ENCODE measurements at regions not wholly inside any gene's neighbourhood (a gene's known extent, or its start where the extent isn't known, plus 50 kb on each side); places are given as distances from the start of the nearest gene placed in this dataset.
A peak's percentile ranks its signal among the peaks of the same experiment; 100 is the strongest.

GRCh38 chr12:43169115-43169681 is 382.8 kb downstream of the ADAMTS20 start:
- no peak for DNase-seq

DNA sequence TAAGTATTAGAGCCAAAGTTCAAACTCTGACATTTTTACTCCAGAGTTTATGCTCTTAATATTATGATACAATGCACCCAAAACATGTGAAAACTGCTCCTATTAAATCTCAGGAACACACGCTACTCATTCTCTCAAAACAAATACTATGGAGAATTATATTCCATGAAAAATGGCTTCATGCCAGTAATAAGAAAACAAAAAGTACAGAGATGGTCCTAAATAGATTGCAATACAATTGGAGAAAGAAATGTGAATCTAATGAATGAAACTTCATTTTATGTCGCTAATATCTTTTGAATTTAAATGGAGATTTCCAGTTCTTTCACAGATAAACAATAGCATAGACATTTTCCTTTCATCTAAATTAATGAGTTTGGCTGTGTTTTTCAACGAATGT is 384.3 kb downstream of the ADAMTS20 start:
- DNase-seq: no peak

DNA sequence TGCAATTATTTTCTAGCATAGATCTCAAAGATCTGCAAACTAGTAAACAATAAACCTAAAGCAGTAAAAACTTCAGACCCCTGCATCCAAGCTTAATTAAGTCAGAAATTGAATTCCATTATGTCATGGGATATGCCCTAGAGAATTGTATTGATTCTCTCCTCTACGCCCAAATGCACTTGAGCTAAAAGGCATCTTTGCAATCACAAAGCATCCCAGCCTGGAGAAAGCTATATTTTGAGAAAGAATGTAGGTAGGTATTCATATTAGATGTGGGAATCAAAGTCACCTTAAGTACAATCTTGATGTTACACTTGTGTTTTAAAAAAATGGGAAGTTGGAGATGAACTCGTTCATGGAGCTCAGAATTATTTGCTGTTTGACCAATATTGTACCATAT is 386.7 kb downstream of the ADAMTS20 start:
- no peak for DNase-seq

DNA sequence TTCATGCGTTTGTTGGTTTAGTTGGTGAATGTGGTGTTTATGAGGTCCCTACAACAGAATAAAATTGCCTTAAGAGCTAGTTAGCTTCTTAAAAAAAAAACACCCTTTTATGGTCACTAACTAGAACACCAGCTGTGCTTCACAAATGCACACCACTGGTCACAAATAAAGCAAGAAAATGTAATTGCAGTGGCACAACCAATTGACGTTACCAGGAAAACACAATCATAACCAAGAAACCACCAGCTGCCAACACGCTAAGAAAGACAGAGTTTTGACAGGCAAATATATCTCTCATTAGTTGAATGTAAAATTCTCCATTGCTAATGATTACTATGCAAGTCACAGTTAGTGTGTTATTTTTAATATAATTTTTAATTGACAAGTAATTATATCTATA is 389.9 kb downstream of the ADAMTS20 start:
- peak; percentile 12 to 79 for DNase-seq

- no peak for DNase-seq
Measured at GRCh38 chr12:43159506-43159905, 392.5 kb downstream of the ADAMTS20 start.

DNA sequence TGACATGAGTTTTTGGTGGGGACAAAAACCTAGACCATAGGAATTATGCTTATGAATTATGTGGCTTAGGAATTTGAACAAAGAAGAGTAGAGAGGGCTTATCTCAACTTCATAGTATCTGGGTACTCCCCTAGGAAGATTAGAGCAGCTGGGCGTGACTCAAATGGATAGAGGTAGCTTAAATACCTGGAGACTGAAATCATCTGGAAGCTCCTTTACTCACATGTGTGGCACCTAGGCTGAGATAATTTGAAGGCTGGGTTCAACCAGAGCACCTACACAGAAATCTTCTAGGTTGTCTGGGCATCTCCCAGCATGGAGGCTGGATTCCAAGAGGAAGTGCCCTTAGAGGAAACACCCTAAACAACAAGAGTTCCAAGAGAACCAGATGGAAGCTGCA is 393.9 kb downstream of the ADAMTS20 start:
- no peak for DNase-seq

- DNase-seq: no peak
Measured at GRCh38 chr12:43155376-43155775, 396.6 kb downstream of the ADAMTS20 start.

DNA sequence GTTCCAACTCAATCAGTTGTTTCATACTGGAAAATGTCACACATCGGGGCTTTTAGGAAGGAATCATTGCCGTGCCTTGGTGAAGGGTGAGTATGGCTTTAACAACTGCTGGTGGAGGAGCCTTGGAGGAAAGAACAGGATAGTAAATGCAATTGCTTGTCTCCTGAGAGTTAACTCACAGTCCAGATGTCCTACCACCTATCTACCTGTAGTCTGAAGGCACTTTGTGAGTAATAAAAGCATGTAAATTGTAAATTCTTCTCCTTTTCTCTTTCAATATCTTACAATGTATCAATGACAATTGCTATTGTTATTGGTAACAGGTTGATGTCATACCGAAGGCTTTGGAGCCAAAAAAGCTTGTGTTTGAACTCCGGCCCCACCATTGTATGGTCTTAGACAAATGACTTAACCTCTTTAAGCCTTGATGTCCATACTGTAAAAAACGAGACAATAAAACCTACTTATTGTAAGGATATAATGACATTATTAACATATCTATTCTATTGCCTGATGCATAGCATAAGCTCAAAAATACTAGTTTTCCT is 397.4 kb downstream of the ADAMTS20 start:
- no peak for DNase-seq

- no peak for DNase-seq
Measured at GRCh38 chr12:43151441-43151981, 400.5 kb downstream of the ADAMTS20 start.

GRCh38 chr12:43148691-43149090 is 403.3 kb downstream of the ADAMTS20 start:
- no peak for DNase-seq

- no peak for DNase-seq
Measured at GRCh38 chr12:43147878-43148277, 404.1 kb downstream of the ADAMTS20 start.

GRCh38 chr12:43145481-43145880 is 406.5 kb downstream of the ADAMTS20 start:
- no peak for DNase-seq

DNA sequence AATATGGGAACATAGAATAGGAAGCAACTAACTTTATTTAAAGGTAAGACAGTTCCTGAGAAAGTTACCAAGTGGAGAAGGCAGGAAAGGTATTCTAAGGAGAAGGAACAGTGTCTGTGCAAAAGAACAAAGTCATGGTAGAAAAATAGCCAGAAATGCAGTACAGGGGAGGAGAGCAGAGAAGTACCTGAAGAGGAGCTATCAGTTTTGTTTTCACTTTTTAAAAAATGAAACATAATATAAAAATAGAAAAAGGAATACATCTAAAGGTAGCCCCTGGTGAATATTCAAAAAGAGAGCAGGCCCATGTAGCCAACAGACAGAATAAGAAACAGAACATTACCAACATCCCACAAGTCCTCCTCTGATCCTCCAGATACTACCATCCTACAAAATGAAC is 408.7 kb downstream of the ADAMTS20 start:
- no peak for DNase-seq

- DNase-seq: no peak
Measured at GRCh38 chr12:43132291-43132690, 419.7 kb downstream of the ADAMTS20 start.

DNA sequence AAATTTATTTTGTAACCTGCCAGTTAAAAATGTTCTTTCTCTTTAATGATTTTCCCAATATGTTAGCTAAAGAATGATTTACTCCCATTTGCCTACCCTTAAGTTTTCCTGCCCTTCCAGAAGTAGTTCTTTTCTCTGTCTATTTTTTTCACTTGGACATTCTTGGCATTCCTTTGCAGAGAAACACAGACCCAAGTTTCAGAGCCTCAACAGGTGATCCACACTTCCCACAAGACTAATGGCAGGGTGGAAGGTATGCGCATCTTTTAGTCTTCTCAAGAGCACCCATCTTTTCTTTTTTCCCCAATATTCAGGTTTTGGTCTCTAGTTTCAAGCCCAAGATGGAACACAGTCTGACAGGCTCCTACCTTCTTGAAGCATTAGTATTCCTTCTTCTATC is 420.7 kb downstream of the ADAMTS20 start:
- no peak for DNase-seq

DNA sequence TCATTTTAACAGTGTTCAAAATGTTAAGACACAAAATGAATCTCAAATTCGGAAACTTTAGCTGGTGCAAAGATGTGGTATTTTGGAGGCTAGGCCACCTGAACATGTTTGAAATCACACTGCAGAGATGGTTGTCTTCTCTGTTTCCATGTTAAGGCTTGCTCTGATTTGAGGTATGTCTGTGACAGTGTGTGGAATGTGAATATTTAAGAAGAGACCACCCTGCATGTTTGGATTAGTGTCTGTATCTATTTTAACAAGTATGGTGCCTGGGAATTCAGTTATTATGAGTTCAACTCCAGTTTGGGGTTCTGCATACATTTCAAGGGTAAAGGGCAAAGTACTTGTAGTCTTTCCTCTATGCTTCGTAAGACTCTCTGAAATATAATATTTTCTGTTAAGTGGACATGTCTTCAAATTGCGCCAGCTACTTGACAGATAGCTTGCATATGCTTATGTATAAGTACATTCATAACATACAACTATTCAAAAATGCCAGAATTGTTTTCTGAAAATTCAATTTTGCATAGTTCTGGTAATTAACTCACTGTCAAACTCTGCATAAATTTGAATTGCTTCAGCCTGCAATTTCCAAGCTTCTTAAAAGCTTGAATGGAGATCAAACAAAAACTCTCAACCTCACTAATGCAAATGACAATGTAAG is 424.0 kb downstream of the ADAMTS20 start:
- DNase-seq: no peak

DNA sequence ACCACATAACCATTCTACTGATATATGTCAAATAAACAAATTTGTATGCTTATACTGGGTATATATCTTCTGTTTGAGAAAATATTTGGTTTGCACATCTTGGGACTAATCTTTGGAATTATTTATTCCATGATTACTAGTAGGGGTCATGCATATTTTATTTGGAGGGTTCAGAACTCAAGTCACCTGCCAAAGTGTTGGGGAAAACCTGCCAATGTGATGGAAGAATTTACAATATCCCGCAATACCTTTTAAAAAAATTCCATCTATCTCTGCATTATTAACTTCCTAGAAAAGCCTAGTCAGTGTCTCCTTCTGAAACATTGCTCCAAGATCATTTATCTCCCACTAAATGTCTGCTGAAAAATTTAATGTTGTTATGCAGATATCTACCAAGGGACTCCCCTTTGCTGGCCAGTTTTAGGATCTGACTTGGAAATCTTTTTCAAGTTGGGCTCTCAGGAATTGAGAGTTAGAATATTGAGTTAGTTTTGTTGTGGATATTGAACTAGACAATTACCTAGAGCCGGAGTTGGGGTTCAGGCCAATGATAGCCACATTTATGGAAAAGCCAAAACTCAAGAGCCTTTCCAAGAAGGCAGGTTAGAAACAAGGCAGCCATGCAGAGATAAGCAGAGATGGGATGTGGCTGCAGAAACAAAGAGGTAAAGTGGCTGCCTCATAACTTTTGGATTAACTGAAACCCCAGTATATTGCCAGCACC is 425.2 kb downstream of the ADAMTS20 start:
- no peak for DNase-seq

GRCh38 chr12:43123461-43123860 is 428.5 kb downstream of the ADAMTS20 start:
- no peak for DNase-seq

DNA sequence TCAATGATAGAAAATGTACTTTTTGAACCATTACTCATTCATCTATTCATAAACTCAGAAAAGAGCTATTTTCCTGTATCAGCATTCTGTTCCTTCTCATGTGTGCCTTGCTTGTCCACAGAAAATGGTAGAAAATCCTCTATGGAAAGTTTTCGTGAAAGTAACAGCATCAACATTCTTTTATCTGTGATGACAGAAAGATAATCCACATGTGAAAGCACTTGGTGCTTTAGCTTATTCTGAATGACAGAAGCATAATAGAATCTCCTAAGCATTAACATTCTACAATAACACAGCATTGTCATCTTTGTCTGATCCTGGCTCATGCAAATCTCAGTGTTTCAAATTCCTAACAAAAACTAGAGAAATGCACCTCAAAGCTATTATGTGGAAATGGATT is 431.9 kb downstream of the ADAMTS20 start:
- DNase-seq: no peak

DNA sequence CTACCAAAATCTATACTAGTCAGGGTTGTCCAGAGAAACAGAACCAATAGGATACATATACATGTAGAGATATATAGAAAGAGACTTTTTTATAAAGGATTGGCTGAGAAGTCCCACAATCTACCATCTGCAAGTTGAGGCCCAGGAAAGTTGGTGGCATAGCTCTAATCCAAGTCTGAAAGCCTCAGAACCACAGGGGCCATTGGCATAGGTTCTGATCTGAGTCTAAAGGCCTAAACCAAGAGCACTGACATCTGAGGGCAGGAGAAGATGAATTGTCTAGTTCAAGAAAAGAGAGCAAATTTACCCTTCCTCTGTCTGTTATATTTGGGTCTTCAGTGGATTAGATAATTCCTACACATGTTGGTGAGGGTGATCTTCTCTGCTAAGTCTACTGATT is 433.1 kb downstream of the ADAMTS20 start:
- no peak for DNase-seq

DNA sequence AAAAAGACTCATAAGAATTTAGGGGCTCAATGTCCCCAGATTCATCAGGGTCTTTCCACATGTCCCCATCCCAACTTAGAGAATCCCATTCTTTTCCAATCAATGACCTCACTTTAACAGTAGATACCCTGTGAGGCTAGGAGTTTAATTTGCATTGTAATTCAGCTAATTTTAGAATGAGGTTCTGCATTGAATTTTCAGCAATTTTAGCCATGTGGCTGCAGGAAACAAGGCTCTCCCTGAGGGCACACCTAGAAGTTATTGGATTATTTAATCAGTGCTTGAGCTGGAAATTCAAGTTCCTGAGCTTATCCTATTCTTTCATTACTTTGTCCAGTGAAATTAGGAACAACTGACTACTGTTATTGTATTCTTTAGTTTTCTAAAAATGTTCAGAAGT is 433.8 kb downstream of the ADAMTS20 start:
- DNase-seq: no peak

DNA sequence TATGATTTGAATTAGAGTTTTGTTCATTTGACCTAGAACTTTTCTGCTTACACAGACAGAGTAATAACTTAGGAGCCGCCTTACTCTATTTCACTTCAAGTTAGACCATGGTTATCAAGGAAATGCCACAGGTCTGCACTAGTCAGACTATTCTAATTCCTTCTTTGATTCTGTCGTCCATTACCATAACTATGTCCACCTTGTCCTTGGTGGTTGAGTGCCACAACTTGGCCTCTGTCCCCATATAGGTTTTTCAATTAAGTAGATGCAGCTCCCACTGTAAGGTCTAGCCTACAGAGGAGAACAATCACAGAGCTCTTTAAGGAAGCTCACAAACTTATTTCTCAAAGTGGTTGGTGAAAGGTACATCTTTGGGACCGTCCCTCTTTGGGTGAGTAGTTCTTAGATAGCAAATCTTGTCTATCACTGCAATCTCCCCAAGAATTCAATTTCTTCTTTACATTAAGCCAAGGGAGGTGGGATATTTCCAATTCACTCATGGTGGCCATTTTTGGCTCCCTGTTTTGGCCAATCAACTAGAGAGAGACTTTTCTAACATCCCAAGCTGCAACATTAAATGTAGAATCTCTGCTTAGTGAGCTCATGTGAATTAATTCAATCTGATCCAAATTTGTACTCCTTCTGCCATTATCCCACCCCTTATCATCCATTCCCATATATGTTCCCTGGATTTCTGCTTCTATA is 434.6 kb downstream of the ADAMTS20 start:
- DNase-seq: no peak
